Epithelial cell of esophagus (primary cell): ENCODE measurements at regions not wholly inside any gene's neighbourhood (a gene's known extent, or its start where the extent isn't known, plus 50 kb on each side); places are given as distances from the start of the nearest gene placed in this dataset.

Experiments
- DNase-seq: peaks from one replicate; pipeline ENCODE4 v3.0.0; 2010; ENCODE audit warnings: low read depth
- H3K4me3 ChIP-seq: 2 replicates; pipeline ENCODE4 v1.5.1; 2011; ENCODE audit warnings: mild to moderate bottlenecking, low read length, control low read depth
- CTCF ChIP-seq: IDR thresholded peaks from 2 replicates; pipeline ENCODE4 v1.5.1; 2011; ENCODE audit warnings: low read depth, mild to moderate bottlenecking, low read length, control low read depth, inconsistent platforms; ENCODE audit not compliant: insufficient read depth; ENCODE audit errors: missing control alignments

GRCh38 chr9:118701985-118702384 is 667.2 kb downstream of the BRINP1 start:
- H3K4me3 ChIP-seq: no peak overlapping the region
- no peak for TF ChIP-seq CTCF
- no peak for DNase-seq

GRCh38 chr9:118711843-118712242 is 657.4 kb downstream of the BRINP1 start:
- DNase-seq: no peak
- no peak for TF ChIP-seq CTCF
- H3K4me3 ChIP-seq: no peak overlapping the region

GRCh38 chr9:118721276-118721675 is 648.0 kb downstream of the BRINP1 start:
- no peak for TF ChIP-seq CTCF
- H3K4me3 ChIP-seq: no peak overlapping the region

GRCh38 chr9:118721923-118722322 is 647.3 kb downstream of the BRINP1 start:
- no peak overlapping the region for H3K4me3 ChIP-seq
- no peak for DNase-seq
- TF ChIP-seq CTCF: no peak

More at GRCh38 chr9:118721276-118721675, 648.0 kb downstream of the BRINP1 start:
- no peak for DNase-seq

- DNase-seq: no peak
- no peak for TF ChIP-seq CTCF
- no peak overlapping the region for H3K4me3 ChIP-seq
These were observed 639.3 kb downstream of the BRINP1 start for GRCh38 chr9:118729981-118730380.

- no peak for DNase-seq
- H3K4me3 ChIP-seq: no peak overlapping the region
These were observed 636.2 kb downstream of the BRINP1 start for GRCh38 chr9:118732998-118733397.

More at GRCh38 chr9:118732998-118733397, 636.2 kb downstream of the BRINP1 start:
- no peak for TF ChIP-seq CTCF
